ENCODE measurements at regions not wholly inside any gene's neighbourhood (a gene's known extent, or its start where the extent isn't known, plus 50 kb on each side); places are given as distances from the start of the nearest gene placed in this dataset.
A peak's percentile ranks its signal among the peaks of the same experiment; 100 is the strongest.

GRCh38 chr17:77458202-77459017 is 317.6 kb downstream of the SEC14L1 start:
- H3K27me3 ChIP-seq (replicated peaks; ENCODE audit: control insufficient read depth, insufficient read depth, low read length), result no peaks in the 10 kb centered on the region
- no peak for DNase-seq (ENCODE audit: extremely low read depth, insufficient read length)
- peaks cover 12% of the 10 kb centered on the region for H3K36me3 ChIP-seq (ENCODE audit: control insufficient read depth, insufficient read depth, low read length)

GRCh38 chr17:77459018-77459755 is 318.4 kb downstream of the SEC14L1 start:
- Histone ChIP-seq H3K27me3 (replicated peaks; ENCODE audit: control insufficient read depth, insufficient read depth, low read length) (no peaks in the 10 kb centered on the region), H3K36me3 (ENCODE audit: control insufficient read depth, insufficient read depth, low read length) (peaks cover 12% of the 10 kb centered on the region), H3K4me3 (replicated peaks; ENCODE audit: low read depth, low read length) (peak overlapping the region; percentile 38)
- DNase-seq (ENCODE audit: extremely low read depth, insufficient read length), result no peak
- no peak for TF ChIP-seq CTCF (IDR thresholded peaks at IDR 0.05; ENCODE audit: insufficient read depth, low read length, poor library complexity, severe bottlenecking)

More at GRCh38 chr17:77458202-77459017, 317.6 kb downstream of the SEC14L1 start:
- peak overlapping the region; percentile 38 for H3K4me3 ChIP-seq (replicated peaks; ENCODE audit: low read depth, low read length)
- peak; percentile 10 for TF ChIP-seq CTCF (IDR thresholded peaks at IDR 0.05; ENCODE audit: insufficient read depth, low read length, poor library complexity, severe bottlenecking)

GRCh38 chr17:77460514-77461046 is 319.8 kb downstream of the SEC14L1 start:
- H3K36me3 ChIP-seq (ENCODE audit: control insufficient read depth, insufficient read depth, low read length), result peaks cover 9% of the 10 kb centered on the region
- H3K27me3 ChIP-seq (replicated peaks; ENCODE audit: control insufficient read depth, insufficient read depth, low read length), result no peaks in the 10 kb centered on the region
- H3K4me3 ChIP-seq (replicated peaks; ENCODE audit: low read depth, low read length), result peak overlapping the region; percentile 60
- peak; percentile 75 for DNase-seq (ENCODE audit: extremely low read depth, insufficient read length)
- no peak for TF ChIP-seq CTCF (IDR thresholded peaks at IDR 0.05; ENCODE audit: insufficient read depth, low read length, poor library complexity, severe bottlenecking)

GRCh38 chr17:77461277-77462057 is 320.7 kb downstream of the SEC14L1 start:
- no peak for DNase-seq (ENCODE audit: extremely low read depth, insufficient read length)
- Histone ChIP-seq H3K36me3 (ENCODE audit: control insufficient read depth, insufficient read depth, low read length) (peaks cover 8% of the 10 kb centered on the region), H3K27me3 (replicated peaks; ENCODE audit: control insufficient read depth, insufficient read depth, low read length) (no peaks in the 10 kb centered on the region), H3K4me3 (replicated peaks; ENCODE audit: low read depth, low read length) (peak overlapping the region; percentile 28; the same call in 1 of the 2 replicates)
- no peak for TF ChIP-seq CTCF (IDR thresholded peaks at IDR 0.05; ENCODE audit: insufficient read depth, low read length, poor library complexity, severe bottlenecking)

GRCh38 chr17:77462090-77462489 is 321.3 kb downstream of the SEC14L1 start:
- H3K36me3 ChIP-seq (ENCODE audit: control insufficient read depth, insufficient read depth, low read length), result peaks cover 11% of the 10 kb centered on the region
- TF ChIP-seq CTCF (IDR thresholded peaks at IDR 0.05; ENCODE audit: insufficient read depth, low read length, poor library complexity, severe bottlenecking), result no peak
- H3K4me3 ChIP-seq (replicated peaks; ENCODE audit: low read depth, low read length), result peak overlapping the region; percentile 28; the same call in 1 of the 2 replicates
- peak; percentile 85 for DNase-seq (ENCODE audit: extremely low read depth, insufficient read length)
- H3K27me3 ChIP-seq (replicated peaks; ENCODE audit: control insufficient read depth, insufficient read depth, low read length), result no peaks in the 10 kb centered on the region

All from GM06990 (cell line).